ENCODE measurements at regions not wholly inside any gene's neighbourhood (a gene's known extent, or its start where the extent isn't known, plus 50 kb on each side); places are given as distances from the start of the nearest gene placed in this dataset.

GRCh38 chrX:10101269-10101668 lies 55.5 kb upstream of the CLCN4 start:
- TF ChIP-seq CTCF (conservative IDR thresholded peaks at IDR 0.05; ENCODE audit: low read length): no peak
- H3K4me3 ChIP-seq (ENCODE audit: low read length): no peak overlapping the region
- no peak for DNase-seq (ENCODE audit: low read depth)

- DNase-seq (ENCODE audit: low read depth): no peak
- no peak for TF ChIP-seq CTCF (conservative IDR thresholded peaks at IDR 0.05; ENCODE audit: low read length)
- H3K4me3 ChIP-seq (ENCODE audit: low read length): no peak overlapping the region
These were observed 54.6 kb upstream of the CLCN4 start for GRCh38 chrX:10102046-10102704.

- no peak for TF ChIP-seq CTCF (conservative IDR thresholded peaks at IDR 0.05; ENCODE audit: low read length)
- DNase-seq (ENCODE audit: low read depth): peak; percentile 96
- no peak overlapping the region for H3K4me3 ChIP-seq (ENCODE audit: low read length)
These were observed 53.8 kb upstream of the CLCN4 start for GRCh38 chrX:10103023-10103422.

- no peak overlapping the region for H3K4me3 ChIP-seq (ENCODE audit: low read length)
- DNase-seq (ENCODE audit: low read depth): peak; percentile 56
- TF ChIP-seq CTCF (conservative IDR thresholded peaks at IDR 0.05; ENCODE audit: low read length): no peak
These were observed 51.7 kb upstream of the CLCN4 start for GRCh38 chrX:10104958-10105658.

- TF ChIP-seq CTCF (conservative IDR thresholded peaks at IDR 0.05; ENCODE audit: low read length): no peak
- H3K4me3 ChIP-seq (ENCODE audit: low read length): no peak overlapping the region
- no peak for DNase-seq (ENCODE audit: low read depth)
These were observed 50.0 kb upstream of the CLCN4 start for GRCh38 chrX:10106806-10107205.
